HUES48 (cell line): ENCODE measurements at regions not wholly inside any gene's neighbourhood (a gene's known extent, or its start where the extent isn't known, plus 50 kb on each side); places are given as distances from the start of the nearest gene placed in this dataset.
"Not testable (repeated sequence)": the region's sequence is repeated elsewhere in the genome, so short reads cannot be mapped to it uniquely, and the experiment has no call there.

Experiments
- H3K27ac ChIP-seq: one replicate; pipeline ENCODE4 v1.7.0; 2013; ENCODE audit warnings: low read depth, low read length, inconsistent platforms
- H3K27me3 ChIP-seq: 2 replicates; pipeline ENCODE4 v1.6.1; 2013; ENCODE audit warnings: mild to moderate bottlenecking, low read length; ENCODE audit not compliant: control insufficient read depth, insufficient read depth
- H3K36me3 ChIP-seq: 2 replicates; pipeline ENCODE4 v1.6.1; 2013; ENCODE audit warnings: low read length; ENCODE audit not compliant: control insufficient read depth, insufficient read depth
- H3K4me1 ChIP-seq: 2 replicates; pipeline ENCODE4 v1.6.1; 2013; ENCODE audit warnings: mild to moderate bottlenecking, low read length; ENCODE audit not compliant: control insufficient read depth, insufficient read depth
- H3K4me3 ChIP-seq: 2 replicates; pipeline ENCODE4 v1.5.1; 2013; ENCODE audit warnings: mild to moderate bottlenecking, low read depth, low read length
- H3K9ac ChIP-seq: 2 replicates; pipeline ENCODE4 v1.6.1; 2013; ENCODE audit warnings: mild to moderate bottlenecking, low read depth, low read length, moderate library complexity
- H3K9me3 ChIP-seq: 2 replicates; pipeline ENCODE4 v1.6.1; 2013; ENCODE audit warnings: low read length; ENCODE audit not compliant: control insufficient read depth, insufficient read depth

GRCh38 chr12:63018273-63018672, 83.3 kb upstream of the PPM1H start:
- Histone ChIP-seq H3K27ac (no peak overlapping the region), H3K9ac (no peak overlapping the region), H3K9me3 (no peaks in the 10 kb centered on the region), H3K4me1 (peaks cover 35% of the 10 kb centered on the region), H3K27me3 (no peaks in the 10 kb centered on the region), H3K36me3 (no peaks in the 10 kb centered on the region), H3K4me3 (no peak overlapping the region)

GRCh38 chr12:63013302-63013701, 78.4 kb upstream of the PPM1H start:
- Histone ChIP-seq H3K9me3 (no peaks in the 10 kb centered on the region), H3K27me3 (no peaks in the 10 kb centered on the region)

GRCh38 chr12:63010698-63011097, 75.7 kb upstream of the PPM1H start:
- H3K4me3 ChIP-seq: no peak overlapping the region
- no peaks in the 10 kb centered on the region for H3K36me3 ChIP-seq
- no peaks in the 10 kb centered on the region for H3K27me3 ChIP-seq
- peaks cover 8% of the 10 kb centered on the region; the same call in 1 of the 2 replicates for H3K4me1 ChIP-seq
- H3K9me3 ChIP-seq: no peaks in the 10 kb centered on the region
- H3K9ac ChIP-seq: no peak overlapping the region
- no peak overlapping the region for H3K27ac ChIP-seq

More at GRCh38 chr12:63013302-63013701, 78.4 kb upstream of the PPM1H start:
- no peak overlapping the region for H3K9ac ChIP-seq
- H3K27ac ChIP-seq: no peak overlapping the region
- H3K4me1 ChIP-seq: peaks cover 1% of the 10 kb centered on the region
- H3K4me3 ChIP-seq: no peak overlapping the region
- H3K36me3 ChIP-seq: no peaks in the 10 kb centered on the region

- H3K36me3 ChIP-seq: no peaks in the 10 kb centered on the region
- no peak overlapping the region for H3K4me3 ChIP-seq
- peaks cover 8% of the 10 kb centered on the region; the same call in 1 of the 2 replicates for H3K4me1 ChIP-seq
- H3K27me3 ChIP-seq: no peaks in the 10 kb centered on the region
- H3K9ac ChIP-seq: no peak overlapping the region
- no peak overlapping the region for H3K27ac ChIP-seq
- H3K9me3 ChIP-seq: no peaks in the 10 kb centered on the region
Measured at GRCh38 chr12:63008372-63008771, 73.4 kb upstream of the PPM1H start.

- Histone ChIP-seq H3K4me3 (no peak overlapping the region), H3K36me3 (no peaks in the 10 kb centered on the region), H3K4me1 (peaks cover 8% of the 10 kb centered on the region; the same call in 1 of the 2 replicates), H3K27ac (no peak overlapping the region), H3K9ac (no peak overlapping the region), H3K9me3 (no peaks in the 10 kb centered on the region), H3K27me3 (no peaks in the 10 kb centered on the region)
Measured at GRCh38 chr12:63007726-63008125, 72.8 kb upstream of the PPM1H start.

- H3K4me3 ChIP-seq: no peak overlapping the region
- no peaks in the 10 kb centered on the region for H3K9me3 ChIP-seq
- H3K36me3 ChIP-seq: no peaks in the 10 kb centered on the region
- no peak overlapping the region for H3K9ac ChIP-seq
- no peak overlapping the region for H3K27ac ChIP-seq
- peaks cover 8% of the 10 kb centered on the region; the same call in 1 of the 2 replicates for H3K4me1 ChIP-seq
- H3K27me3 ChIP-seq: no peaks in the 10 kb centered on the region
Measured at GRCh38 chr12:63006536-63006935, 71.6 kb upstream of the PPM1H start.

- no peak overlapping the region for H3K27ac ChIP-seq
- no peaks in the 10 kb centered on the region for H3K9me3 ChIP-seq
- H3K4me3 ChIP-seq: no peak overlapping the region
- H3K9ac ChIP-seq: no peak overlapping the region
- peaks cover 8% of the 10 kb centered on the region; the same call in 1 of the 2 replicates for H3K4me1 ChIP-seq
- no peaks in the 10 kb centered on the region for H3K36me3 ChIP-seq
- H3K27me3 ChIP-seq: no peaks in the 10 kb centered on the region
Measured at GRCh38 chr12:63005382-63005781, 70.4 kb upstream of the PPM1H start.

- H3K4me1 ChIP-seq: peaks cover 8% of the 10 kb centered on the region; the same call in 1 of the 2 replicates
- no peak overlapping the region for H3K4me3 ChIP-seq
- no peaks in the 10 kb centered on the region for H3K27me3 ChIP-seq
- no peaks in the 10 kb centered on the region for H3K36me3 ChIP-seq
- H3K9ac ChIP-seq: no peak overlapping the region
- H3K9me3 ChIP-seq: no peaks in the 10 kb centered on the region
- H3K27ac ChIP-seq: no peak overlapping the region
Measured at GRCh38 chr12:63003223-63003819, 68.4 kb upstream of the PPM1H start.

- not testable (repeated sequence) for H3K36me3 ChIP-seq, H3K9me3 ChIP-seq, H3K4me3 ChIP-seq, H3K27ac ChIP-seq, H3K9ac ChIP-seq, H3K27me3 ChIP-seq, H3K4me1 ChIP-seq
Measured at GRCh38 chr12:63002059-63002458, 67.1 kb upstream of the PPM1H start.

GRCh38 chr12:62998454-62998853, 63.5 kb upstream of the PPM1H start:
- Histone ChIP-seq H3K27ac (no peak overlapping the region), H3K9ac (no peak overlapping the region), H3K9me3 (no peaks in the 10 kb centered on the region), H3K4me3 (no peak overlapping the region), H3K27me3 (no peaks in the 10 kb centered on the region), H3K36me3 (no peaks in the 10 kb centered on the region), H3K4me1 (peaks cover 3% of the 10 kb centered on the region; the same call in 1 of the 2 replicates)

GRCh38 chr12:62995097-62995496, 60.1 kb upstream of the PPM1H start:
- H3K36me3 ChIP-seq: no peaks in the 10 kb centered on the region
- peaks cover 3% of the 10 kb centered on the region; the same call in 1 of the 2 replicates for H3K4me1 ChIP-seq
- H3K4me3 ChIP-seq: no peak overlapping the region
- H3K9ac ChIP-seq: no peak overlapping the region
- H3K27ac ChIP-seq: no peak overlapping the region
- H3K27me3 ChIP-seq: no peaks in the 10 kb centered on the region
- no peaks in the 10 kb centered on the region for H3K9me3 ChIP-seq
